Keratinocyte (primary cell): ENCODE measurements at regions not wholly inside any gene's neighbourhood (a gene's known extent, or its start where the extent isn't known, plus 50 kb on each side); places are given as distances from the start of the nearest gene placed in this dataset.

Experiments
- DNase-seq: peaks from one replicate; pipeline ENCODE4 v3.0.0-alpha.2; 2011; ENCODE audit warnings: low read depth, missing footprints, low spot score
- FAIRE-seq: peaks from 2 replicates; lab custom pipeline; 2011; peaks lifted over from hg19 to GRCh38; lab: Jason Lieb, UNC
- H2AFZ ChIP-seq: 2 replicates; pipeline ENCODE4 v1.6.0; 2012; ENCODE audit warnings: low read length, control low read depth, inconsistent platforms; ENCODE audit not compliant: control insufficient read depth
- H3K27ac ChIP-seq: 2 replicates; pipeline ENCODE4 v1.5.1; 2011; ENCODE audit warnings: low read length; ENCODE audit not compliant: control insufficient read depth, insufficient read depth
- H3K27me3 ChIP-seq: 3 replicates; pipeline ENCODE4 v1.6.0; 2011; ENCODE audit warnings: low read length; ENCODE audit not compliant: control insufficient read depth, insufficient read depth; ENCODE audit errors: extremely low read depth
- H3K36me3 ChIP-seq, 2 experiments: 2 replicates in 1 of 2; 3 replicates in 1 of 2; pipeline ENCODE4 v1.5.1; 2011; ENCODE audit warnings: low read length in 2 of 2, mild to moderate bottlenecking in 1 of 2; ENCODE audit not compliant: control insufficient read depth in 2 of 2, insufficient read depth in 2 of 2; ENCODE audit errors: extremely low read depth in 1 of 2
- H3K4me1 ChIP-seq: 3 replicates; pipeline ENCODE4 v1.5.1; 2011; ENCODE audit warnings: low read length; ENCODE audit not compliant: control insufficient read depth, insufficient read depth; ENCODE audit errors: extremely low read depth
- H3K4me2 ChIP-seq: 3 replicates; pipeline ENCODE4 v1.6.0; 2011; ENCODE audit warnings: low read depth, low read length; ENCODE audit not compliant: control insufficient read depth, insufficient read depth; ENCODE audit errors: extremely low read depth
- H3K4me3 ChIP-seq, 3 experiments: fragments of 200-600 bp in 1 of 3; sonication (generic) in 1 of 3; 2 replicates in 2 of 3; 3 replicates in 1 of 3; pipeline ENCODE4 v1.5.1; 2011 to 2016; ENCODE audit warnings: low read length in 3 of 3, mild to moderate bottlenecking in 3 of 3, control low read depth in 2 of 3, inconsistent platforms in 1 of 3, low read depth in 1 of 3, mixed read lengths in 1 of 3, mixed run types in 1 of 3, moderate library complexity in 1 of 3; ENCODE audit not compliant: control insufficient read depth in 2 of 3, insufficient read depth in 2 of 3; ENCODE audit errors: extremely low read depth in 1 of 3
- H3K79me2 ChIP-seq: 2 replicates; pipeline ENCODE4 v1.6.0; 2012; ENCODE audit warnings: low read length; ENCODE audit not compliant: control insufficient read depth, insufficient read depth
- H3K9ac ChIP-seq: 3 replicates; pipeline ENCODE4 v1.6.0; 2011; ENCODE audit warnings: low read length; ENCODE audit not compliant: control insufficient read depth, insufficient read depth; ENCODE audit errors: extremely low read depth
- H3K9me1 ChIP-seq: 3 replicates; pipeline ENCODE4 v1.6.0; 2011; ENCODE audit warnings: low read length; ENCODE audit not compliant: control insufficient read depth, insufficient read depth; ENCODE audit errors: extremely low read depth
- H3K9me3 ChIP-seq: 2 replicates; pipeline ENCODE4 v1.5.1; 2012; ENCODE audit warnings: low read depth, low read length; ENCODE audit not compliant: control insufficient read depth
- H4K20me1 ChIP-seq: 3 replicates; pipeline ENCODE4 v1.6.0; 2011; ENCODE audit warnings: low read length; ENCODE audit not compliant: control insufficient read depth, insufficient read depth; ENCODE audit errors: extremely low read depth
- CTCF ChIP-seq, 3 experiments: IDR thresholded peaks in 1 of 3; conservative IDR thresholded peaks in 1 of 3; optimal IDR thresholded peaks in 1 of 3; 2 replicates in 2 of 3; 3 replicates in 1 of 3; pipeline versions ENCODE3 to v1.5.1; 2011; ENCODE audit warnings: low read length in 3 of 3, mild to moderate bottlenecking in 3 of 3, moderate library complexity in 2 of 3, control low read depth in 1 of 3, inconsistent platforms in 1 of 3; ENCODE audit not compliant: insufficient read depth in 2 of 3; ENCODE audit errors: extremely low read depth in 1 of 3
- EZH2 ChIP-seq: IDR thresholded peaks from one replicate; pipeline ENCODE4 v1.6.1; 2012; ENCODE audit warnings: inconsistent platforms, mild to moderate bottlenecking, low read length, moderate library complexity
- dilution Hi-C: fragments of 300-500 bp; cut with MboI; formaldehyde crosslinking; loops from one replicate; pipeline ENCODE4 v1.7.0; 2020; ENCODE audit warnings: low sequenced_read_pairs; ENCODE audit not compliant: extremely low pct_ligation_motif_present

DNA sequence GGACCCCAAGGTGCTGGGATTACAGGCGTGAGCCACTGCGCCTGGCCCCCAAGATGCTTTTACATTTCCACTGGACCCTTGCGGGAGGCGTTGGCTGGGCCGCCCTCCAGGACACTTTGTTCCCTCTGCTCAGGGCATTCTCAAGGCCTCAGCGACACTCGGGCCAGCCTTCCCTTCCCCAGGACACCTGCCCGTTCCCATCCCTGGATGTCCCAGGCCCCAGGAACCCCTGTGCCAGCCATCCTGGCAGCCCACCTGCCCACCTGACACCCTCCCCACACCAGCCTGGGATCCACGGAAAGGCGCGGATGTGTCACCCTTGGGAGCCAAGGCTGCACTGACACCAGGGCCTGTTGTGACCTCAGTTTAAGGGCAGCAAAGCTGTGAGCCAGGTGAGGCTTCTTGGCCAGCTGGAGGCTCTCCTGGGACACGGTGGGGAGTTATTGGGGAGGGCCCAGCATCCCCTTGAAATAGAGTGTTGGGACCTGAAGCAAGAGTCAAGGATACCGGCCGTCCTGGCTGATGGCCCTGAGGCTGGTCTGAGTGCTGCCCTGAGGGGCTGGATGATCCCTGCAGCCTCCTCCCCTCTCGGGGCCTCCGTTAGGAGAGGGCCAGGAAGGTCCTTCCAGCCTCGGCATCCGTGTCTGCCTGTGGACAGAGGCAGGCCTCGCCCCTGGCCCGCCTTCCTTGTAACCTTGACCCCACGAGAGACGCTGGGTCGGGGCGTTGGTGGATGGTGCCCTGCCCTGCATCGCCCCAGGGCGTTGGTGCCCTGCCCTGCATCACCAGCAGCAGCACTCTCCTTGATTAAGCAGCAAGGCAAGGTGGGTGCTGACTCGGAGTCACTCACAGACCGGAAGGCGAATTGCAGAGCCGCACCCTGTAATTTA is 84.2 kb upstream of the BHLHE23 start:
- H3K4me2 ChIP-seq = no peak overlapping the region
- no peak overlapping the region for H3K4me3 ChIP-seq
- no peak overlapping the region for H3K27ac ChIP-seq
- no peaks in the 10 kb centered on the region for H3K9me3 ChIP-seq
- no peak for TF ChIP-seq CTCF (optimal IDR thresholded peaks at IDR 0.05 in 1 of 3, IDR thresholded peaks at IDR 0.05 in 1 of 3, conservative IDR thresholded peaks at IDR 0.05 in 1 of 3; ENCODE audit: extremely low read depth in 1 of 3, insufficient read depth in 2 of 3, low read length in 3 of 3)
- TF ChIP-seq EZH2 = no peak
- dilution Hi-C loops = no loop called here
- no peak overlapping the region for H2AFZ ChIP-seq
- H3K36me3 ChIP-seq = no peaks in the 10 kb centered on the region
- no peaks in the 10 kb centered on the region for H3K79me2 ChIP-seq
- no peak for DNase-seq
- no peaks in the 10 kb centered on the region for H3K4me1 ChIP-seq
- no peak overlapping the region for H3K9ac ChIP-seq
- FAIRE-seq = no peak
- no peaks in the 10 kb centered on the region for H4K20me1 ChIP-seq
- no peaks in the 10 kb centered on the region for H3K9me1 ChIP-seq
- H3K27me3 ChIP-seq = peaks cover 12% of the 10 kb centered on the region

GRCh38 chr20:63090052-63090451 is 83.3 kb upstream of the BHLHE23 start:
- TF ChIP-seq EZH2 (no peak), CTCF (optimal IDR thresholded peaks at IDR 0.05 in 1 of 3, IDR thresholded peaks at IDR 0.05 in 1 of 3, conservative IDR thresholded peaks at IDR 0.05 in 1 of 3; ENCODE audit: extremely low read depth in 1 of 3, insufficient read depth in 2 of 3, low read length in 3 of 3) (no peak)
- Histone ChIP-seq H3K9ac (no peak overlapping the region), H3K27ac (no peak overlapping the region), H3K27me3 (peaks cover 12% of the 10 kb centered on the region), H3K4me3 (no peak overlapping the region), H3K79me2 (no peaks in the 10 kb centered on the region), H3K4me2 (no peak overlapping the region), H3K9me1 (no peaks in the 10 kb centered on the region), H2AFZ (no peak overlapping the region), H3K36me3 (no peaks in the 10 kb centered on the region), H3K9me3 (no peaks in the 10 kb centered on the region), H4K20me1 (no peaks in the 10 kb centered on the region), H3K4me1 (no peaks in the 10 kb centered on the region)
- FAIRE-seq (no peak), DNase-seq (no peak)
- dilution Hi-C loops = no loop called here
